Trophoblast cell (in vitro differentiated cells and primary cell): ENCODE measurements at regions not wholly inside any gene's neighbourhood (a gene's known extent, or its start where the extent isn't known, plus 50 kb on each side); places are given as distances from the start of the nearest gene placed in this dataset.

Source experiments
- DNase-seq, 2 donors: peaks; one replicate each; pipeline ENCODE4 v3.0.0-alpha.2; 2016
- H2AFZ ChIP-seq: 2 replicates; pipeline ENCODE4 v1.6.1; 2013; ENCODE audit warnings: low read length, moderate library complexity, mild to moderate bottlenecking; ENCODE audit not compliant: insufficient read depth, poor library complexity
- H2AK5ac ChIP-seq: 2 replicates; pipeline ENCODE4 v1.6.1; 2013; ENCODE audit warnings: mild to moderate bottlenecking, low read length
- H2BK120ac ChIP-seq: 2 replicates; pipeline ENCODE4 v1.6.1; 2013; ENCODE audit warnings: low read length, mild to moderate bottlenecking, moderate library complexity; ENCODE audit not compliant: insufficient read depth, poor library complexity
- H2BK12ac ChIP-seq: 2 replicates; pipeline ENCODE4 v1.6.1; 2013; ENCODE audit warnings: mild to moderate bottlenecking, low read length, moderate library complexity
- H2BK5ac ChIP-seq: 2 replicates; pipeline ENCODE4 v1.6.1; 2013; ENCODE audit warnings: low read length, low read depth, moderate library complexity, mild to moderate bottlenecking; ENCODE audit not compliant: poor library complexity
- H3K14ac ChIP-seq: 2 replicates; pipeline ENCODE4 v1.6.1; 2013; ENCODE audit warnings: mild to moderate bottlenecking, low read length
- H3K18ac ChIP-seq: 2 replicates; pipeline ENCODE4 v1.6.1; 2013; ENCODE audit warnings: mild to moderate bottlenecking, low read length
- H3K23ac ChIP-seq: 2 replicates; pipeline ENCODE4 v1.6.1; 2013; ENCODE audit warnings: low read length
- H3K27ac ChIP-seq: 2 replicates; pipeline ENCODE4 v1.5.1; 2013; ENCODE audit warnings: low read depth, mild to moderate bottlenecking, inconsistent platforms, low read length, moderate library complexity
- H3K27me3 ChIP-seq: 2 replicates; pipeline ENCODE4 v1.6.1; 2013; ENCODE audit warnings: inconsistent platforms, mild to moderate bottlenecking, low read length, moderate library complexity; ENCODE audit not compliant: insufficient read depth
- H3K36me3 ChIP-seq, 2 experiments: 1 replicate in 1 of 2; 2 replicates in 1 of 2; pipeline ENCODE4 v1.6.1; 2013; ENCODE audit warnings: low read length in 2 of 2, mild to moderate bottlenecking in 2 of 2, moderate library complexity in 1 of 2; ENCODE audit not compliant: insufficient read depth in 2 of 2, control insufficient read depth in 1 of 2
- H3K4ac ChIP-seq: 2 replicates; pipeline ENCODE4 v1.6.1; 2013; ENCODE audit warnings: low read depth, mild to moderate bottlenecking, low read length, moderate library complexity
- H3K4me1 ChIP-seq, 2 experiments: 1 replicate in 1 of 2; 2 replicates in 1 of 2; pipeline ENCODE4 v1.6.1; 2013; ENCODE audit warnings: low read length in 2 of 2, mild to moderate bottlenecking in 2 of 2, moderate library complexity in 1 of 2; ENCODE audit not compliant: insufficient read depth in 2 of 2, control insufficient read depth in 1 of 2
- H3K4me2 ChIP-seq: 2 replicates; pipeline ENCODE4 v1.6.1; 2013; ENCODE audit warnings: inconsistent platforms, mild to moderate bottlenecking, low read length, moderate library complexity
- H3K4me3 ChIP-seq: 2 replicates; pipeline ENCODE4 v1.5.1; 2013; ENCODE audit warnings: mild to moderate bottlenecking, low read depth, low read length, inconsistent platforms
- H3K79me1 ChIP-seq: one replicate; pipeline ENCODE4 v1.6.1; 2013; ENCODE audit warnings: low read length
- H3K79me2 ChIP-seq: 2 replicates; pipeline ENCODE4 v1.6.1; 2013; ENCODE audit warnings: low read length, mild to moderate bottlenecking; ENCODE audit not compliant: control insufficient read depth, insufficient read depth, poor library complexity
- H3K9ac ChIP-seq: 2 replicates; pipeline ENCODE4 v1.6.1; 2013; ENCODE audit warnings: mild to moderate bottlenecking, low read length
- H3K9me3 ChIP-seq: 2 replicates; pipeline ENCODE4 v1.6.1; 2013; ENCODE audit warnings: low read depth, mild to moderate bottlenecking, control low read depth, inconsistent platforms, low read length; ENCODE audit not compliant: insufficient read depth
- H4K12ac ChIP-seq: 2 replicates; pipeline ENCODE4 v1.6.1; 2013; ENCODE audit warnings: low read depth, mild to moderate bottlenecking, low read length, moderate library complexity
- H4K8ac ChIP-seq: 2 replicates; pipeline ENCODE4 v1.6.1; 2013; ENCODE audit warnings: low read depth, mild to moderate bottlenecking, low read length, moderate library complexity
- H4K91ac ChIP-seq: one replicate; pipeline ENCODE4 v1.6.1; 2013; ENCODE audit warnings: low read depth, mild to moderate bottlenecking, low read length, moderate library complexity
- WGBS: extraction: QIAGEN DNeasy Blood & Tissue Kit; methylation state at CpG from one replicate; pipeline ENCODE4 v1.1.7; 2013; ENCODE audit warnings: missing lambda C conversion rate; ENCODE audit not compliant: insufficient read length, insufficient coverage; ENCODE audit errors: extremely low coverage; 5-methylcytosine and 5-hydroxymethylcytosine counted together

DNA sequence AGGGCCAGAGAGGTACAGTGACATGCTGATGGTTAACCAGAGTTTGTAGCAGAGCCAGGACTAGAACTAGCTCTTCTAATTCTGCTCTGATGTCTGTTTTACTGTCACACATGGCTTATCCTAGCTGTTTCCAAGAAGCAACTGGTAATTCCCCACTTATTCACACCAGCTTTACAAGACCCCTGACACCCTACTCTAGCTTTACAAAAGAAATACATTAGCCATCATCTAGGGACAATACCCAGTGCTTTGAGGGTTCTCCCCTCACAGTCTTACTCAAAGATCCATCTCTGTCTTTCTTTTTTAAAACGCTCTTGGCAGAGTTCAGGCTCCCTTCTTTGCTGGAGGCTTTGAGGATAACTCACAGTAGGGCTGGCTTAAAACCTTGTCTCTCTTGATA, 197.3 kb upstream of the PMFBP1 start:
- Histone ChIP-seq H2BK120ac (peak overlapping the region; percentile 37), H3K4me1 (peaks cover 7 to 17% of the 10 kb centered on the region in 2 experiments), H3K79me2 (no peaks in the 10 kb centered on the region), H3K18ac (no peak overlapping the region), H4K8ac (no peak overlapping the region), H3K4me2 (no peak overlapping the region), H3K4me3 (no peak overlapping the region), H3K14ac (no peak overlapping the region), H3K9me3 (no peaks in the 10 kb centered on the region), H4K12ac (no peak overlapping the region), H4K91ac (no peak overlapping the region), H3K4ac (no peak overlapping the region), H3K9ac (no peak overlapping the region), H2AFZ (no peak overlapping the region), H2BK5ac (no peak overlapping the region), H2AK5ac (no peak overlapping the region), H3K36me3 (no peaks in the 10 kb centered on the region), H3K79me1 (peaks cover 4% of the 10 kb centered on the region), H2BK12ac (peak overlapping the region; percentile 34), H3K27ac (no peak overlapping the region), H3K27me3 (no peaks in the 10 kb centered on the region), H3K23ac (no peak overlapping the region)
- DNase-seq, result no peak
- WGBS, result no CpG with 5 or more reads among the region's 1 CpG

DNA sequence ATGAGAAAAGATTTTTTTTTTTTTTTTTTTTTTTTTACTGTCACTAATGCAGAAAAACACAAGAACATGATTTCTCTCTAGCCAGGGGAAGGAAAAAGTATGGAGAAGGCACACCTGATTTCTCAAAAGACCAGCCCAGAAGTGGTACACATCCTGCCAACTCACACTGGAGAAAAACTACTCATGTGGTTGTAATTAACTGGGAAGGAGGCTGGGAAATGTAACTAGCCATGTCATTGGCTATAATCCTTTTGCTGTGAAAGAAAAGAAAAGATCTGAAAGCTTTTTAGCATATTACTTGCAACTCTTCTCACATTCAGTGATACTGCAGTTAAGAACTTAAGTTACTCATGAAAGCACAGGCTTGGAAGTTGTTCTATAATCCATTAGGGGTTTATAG, 195.9 kb upstream of the PMFBP1 start:
- H3K79me1 ChIP-seq, result peaks cover 4% of the 10 kb centered on the region
- no peak overlapping the region for H4K12ac ChIP-seq
- no peak overlapping the region for H2AFZ ChIP-seq
- no peak overlapping the region for H2AK5ac ChIP-seq
- no peaks in the 10 kb centered on the region for H3K27me3 ChIP-seq
- no peak overlapping the region for H4K91ac ChIP-seq
- no peak overlapping the region for H2BK12ac ChIP-seq
- peaks cover 7 to 17% of the 10 kb centered on the region in 2 experiments for H3K4me1 ChIP-seq
- no peak overlapping the region for H2BK5ac ChIP-seq
- H2BK120ac ChIP-seq, result no peak overlapping the region
- no peak overlapping the region for H3K4me3 ChIP-seq
- no peak for DNase-seq
- H3K4ac ChIP-seq, result no peak overlapping the region
- no peak overlapping the region for H3K27ac ChIP-seq
- no peak overlapping the region for H3K23ac ChIP-seq
- H3K18ac ChIP-seq, result no peak overlapping the region
- H4K8ac ChIP-seq, result no peak overlapping the region
- no peaks in the 10 kb centered on the region for H3K36me3 ChIP-seq
- no peak overlapping the region for H3K14ac ChIP-seq
- no peak overlapping the region for H3K4me2 ChIP-seq
- H3K9me3 ChIP-seq, result no peaks in the 10 kb centered on the region
- no peak overlapping the region for H3K9ac ChIP-seq
- no peaks in the 10 kb centered on the region for H3K79me2 ChIP-seq

DNA sequence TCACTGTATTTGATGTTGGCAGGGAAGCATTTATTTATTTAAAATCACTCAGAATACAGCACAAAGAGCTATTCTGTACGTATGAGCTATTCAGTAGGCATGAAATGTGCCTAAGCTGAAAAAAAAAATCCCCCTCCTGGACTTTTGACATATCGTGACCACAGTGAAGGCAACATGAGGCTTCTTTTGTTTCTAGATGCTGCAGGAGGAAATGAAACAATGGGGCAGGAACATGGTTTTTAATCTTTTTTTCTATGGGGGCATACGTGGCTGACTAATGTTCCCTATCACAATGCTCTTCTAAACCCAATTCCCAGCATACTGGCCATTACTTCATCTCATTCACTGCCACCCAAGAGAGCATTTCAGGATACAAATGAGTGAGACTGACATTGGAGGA, 191.0 kb upstream of the PMFBP1 start:
- Histone ChIP-seq H3K4me3 (no peak overlapping the region), H2BK120ac (no peak overlapping the region), H3K79me1 (no peaks in the 10 kb centered on the region), H4K12ac (no peak overlapping the region), H3K4me2 (no peak overlapping the region), H2AK5ac (no peak overlapping the region), H3K4ac (no peak overlapping the region), H3K27me3 (no peaks in the 10 kb centered on the region), H4K8ac (no peak overlapping the region), H3K9ac (no peak overlapping the region), H3K36me3 (no peaks in the 10 kb centered on the region), H3K4me1 (no peaks in the 10 kb centered on the region), H3K79me2 (no peaks in the 10 kb centered on the region), H2BK5ac (no peak overlapping the region), H3K14ac (no peak overlapping the region), H2AFZ (no peak overlapping the region), H3K27ac (no peak overlapping the region), H4K91ac (no peak overlapping the region), H3K18ac (no peak overlapping the region), H2BK12ac (no peak overlapping the region), H3K9me3 (no peaks in the 10 kb centered on the region), H3K23ac (no peak overlapping the region)
- no CpG with 5 or more reads among the region's 3 CpGs for WGBS
- DNase-seq, result no peak

DNA sequence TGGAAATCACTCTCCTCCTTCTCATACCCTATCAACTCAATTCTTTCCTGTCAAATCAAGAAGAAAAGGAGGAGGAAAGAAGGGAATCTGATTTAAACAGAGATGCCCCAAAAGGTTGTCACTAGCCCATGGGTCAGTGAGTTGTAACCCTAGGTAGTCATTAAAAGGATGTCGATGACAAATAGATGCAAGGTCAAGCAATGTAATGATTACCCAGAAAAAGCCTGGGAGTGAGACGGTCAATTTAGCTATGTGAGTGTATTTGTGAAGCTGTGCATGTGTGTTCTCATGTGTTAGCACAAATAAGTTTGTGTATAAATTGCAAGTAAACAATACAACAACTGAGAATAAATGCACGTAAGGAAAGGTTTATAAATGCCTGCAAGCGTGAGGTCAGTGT, 190.5 kb upstream of the PMFBP1 start:
- Histone ChIP-seq H3K79me1 (no peaks in the 10 kb centered on the region), H3K4me1 (no peaks in the 10 kb centered on the region), H2BK12ac (no peak overlapping the region), H3K4me3 (no peak overlapping the region), H3K4ac (no peak overlapping the region), H4K8ac (no peak overlapping the region), H2BK120ac (no peak overlapping the region), H3K36me3 (no peaks in the 10 kb centered on the region), H3K4me2 (no peak overlapping the region), H3K18ac (no peak overlapping the region), H3K14ac (no peak overlapping the region), H3K9ac (no peak overlapping the region), H3K23ac (no peak overlapping the region), H2BK5ac (no peak overlapping the region), H3K9me3 (no peaks in the 10 kb centered on the region), H3K27me3 (no peaks in the 10 kb centered on the region), H2AFZ (no peak overlapping the region), H3K27ac (no peak overlapping the region), H3K79me2 (no peaks in the 10 kb centered on the region), H4K12ac (no peak overlapping the region), H2AK5ac (no peak overlapping the region), H4K91ac (no peak overlapping the region)
- DNase-seq, result no peak
- no CpG with 5 or more reads among the region's 4 CpGs for WGBS
